ENCODE measurements at regions not wholly inside any gene's neighbourhood (a gene's known extent, or its start where the extent isn't known, plus 50 kb on each side); places are given as distances from the start of the nearest gene placed in this dataset.

DNA sequence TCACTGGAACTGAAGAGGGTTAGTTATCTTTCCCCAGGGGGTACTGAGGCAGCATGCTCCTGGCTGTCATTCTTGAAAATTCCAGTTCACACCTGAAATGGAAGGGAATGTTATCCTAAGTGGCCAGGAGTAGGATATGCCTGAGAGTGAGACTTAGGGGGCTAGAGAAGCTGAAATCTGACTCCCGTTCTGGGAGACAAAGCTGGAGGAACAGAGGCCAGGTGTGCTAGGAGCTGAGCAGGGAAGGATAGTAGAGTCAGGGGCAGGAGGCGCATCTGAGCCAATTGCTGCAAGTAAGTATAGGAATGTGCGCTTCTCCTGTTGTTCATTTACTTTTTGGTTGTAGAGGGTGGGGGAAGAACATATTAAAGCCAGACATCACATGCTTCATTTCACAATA, 58.1 kb upstream of the KIAA1217 start:
- Histone ChIP-seq H3K27me3 (ENCODE audit: control insufficient read depth, insufficient read depth, low read length) (no peaks in the 10 kb centered on the region), H3K4me3 (ENCODE audit: low read depth, low read length) (no peak overlapping the region), H3K27ac (ENCODE audit: low read depth, low read length) (no peak overlapping the region), H3K9me3 (ENCODE audit: control insufficient read depth, insufficient read depth, low read length) (no peaks in the 10 kb centered on the region)
- DNase-seq (ENCODE audit: low read depth, low spot score), result no peak
- ChIA-PET POLR2A (no interaction called here), CTCF (interaction anchor here (1.5 kb wide), 1 partner anchor 46 kb away, joined by 4 read pairs; no protein-coding TSS in a partner anchor)
- TF ChIP-seq, protein P1, sequence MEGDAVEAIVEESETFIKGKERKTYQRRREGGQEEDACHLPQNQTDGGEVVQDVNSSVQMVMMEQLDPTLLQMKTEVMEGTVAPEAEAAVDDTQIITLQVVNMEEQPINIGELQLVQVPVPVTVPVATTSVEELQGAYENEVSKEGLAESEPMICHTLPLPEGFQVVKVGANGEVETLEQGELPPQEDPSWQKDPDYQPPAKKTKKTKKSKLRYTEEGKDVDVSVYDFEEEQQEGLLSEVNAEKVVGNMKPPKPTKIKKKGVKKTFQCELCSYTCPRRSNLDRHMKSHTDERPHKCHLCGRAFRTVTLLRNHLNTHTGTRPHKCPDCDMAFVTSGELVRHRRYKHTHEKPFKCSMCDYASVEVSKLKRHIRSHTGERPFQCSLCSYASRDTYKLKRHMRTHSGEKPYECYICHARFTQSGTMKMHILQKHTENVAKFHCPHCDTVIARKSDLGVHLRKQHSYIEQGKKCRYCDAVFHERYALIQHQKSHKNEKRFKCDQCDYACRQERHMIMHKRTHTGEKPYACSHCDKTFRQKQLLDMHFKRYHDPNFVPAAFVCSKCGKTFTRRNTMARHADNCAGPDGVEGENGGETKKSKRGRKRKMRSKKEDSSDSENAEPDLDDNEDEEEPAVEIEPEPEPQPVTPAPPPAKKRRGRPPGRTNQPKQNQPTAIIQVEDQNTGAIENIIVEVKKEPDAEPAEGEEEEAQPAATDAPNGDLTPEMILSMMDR (IDR thresholded peaks at IDR 0.05; ENCODE audit: low read depth, low read length), result no peak

DNA sequence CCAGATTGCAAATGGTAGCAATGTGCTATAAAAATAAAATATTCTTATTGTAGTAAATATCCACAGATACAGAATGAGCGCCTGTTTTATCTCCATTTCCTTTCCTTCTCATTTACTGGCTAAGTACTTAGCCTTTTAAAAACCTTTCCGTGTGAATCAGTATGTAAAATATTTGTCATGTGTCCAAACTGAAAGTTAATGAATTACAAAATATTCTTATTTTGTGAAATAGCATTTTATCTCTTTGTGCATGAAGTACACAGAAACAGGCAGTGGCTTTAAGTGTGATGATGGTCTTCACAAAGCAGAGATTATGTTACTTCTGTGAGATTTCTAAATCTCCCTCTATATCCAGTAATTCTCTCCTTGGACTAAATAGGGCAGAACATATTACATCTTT, 56.7 kb upstream of the KIAA1217 start:
- TF ChIP-seq, protein P1 (IDR thresholded peaks at IDR 0.05; ENCODE audit: low read depth, low read length), result no peak
- Histone ChIP-seq H3K9me3 (ENCODE audit: control insufficient read depth, insufficient read depth, low read length) (no peaks in the 10 kb centered on the region), H3K4me3 (ENCODE audit: low read depth, low read length) (no peak overlapping the region), H3K27ac (ENCODE audit: low read depth, low read length) (no peak overlapping the region), H3K27me3 (ENCODE audit: control insufficient read depth, insufficient read depth, low read length) (no peaks in the 10 kb centered on the region)
- no peak for DNase-seq (ENCODE audit: low read depth, low spot score)
- ChIA-PET POLR2A (no interaction called here), CTCF (interaction anchor here (1.5 kb wide), 1 partner anchor 44 kb away, joined by 4 read pairs; no protein-coding TSS in a partner anchor)

DNA sequence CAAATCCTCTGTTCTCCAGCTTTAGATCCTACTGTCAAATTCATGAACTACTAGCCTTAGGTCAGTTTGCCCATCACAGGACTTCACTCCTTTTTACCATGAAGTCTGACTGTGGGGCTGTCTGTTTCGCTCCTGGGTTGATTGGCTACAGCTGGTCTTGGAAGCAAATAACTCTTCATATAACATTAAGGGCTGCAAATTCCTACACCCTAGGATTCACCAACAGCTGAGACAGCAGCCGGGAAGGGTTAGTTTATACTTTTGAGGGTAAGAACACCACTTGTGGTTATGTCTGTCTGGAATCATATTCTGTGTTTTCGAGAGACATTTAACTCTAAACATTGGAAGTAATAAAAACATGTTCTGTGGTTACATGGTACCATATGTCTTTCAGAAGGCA, 55.9 kb upstream of the KIAA1217 start:
- ChIA-PET CTCF (no interaction called here), POLR2A (interaction anchor here (0.9 kb wide), 1 partner anchor 351 kb away, joined by 3 read pairs; no protein-coding TSS in a partner anchor)
- H3K4me3 ChIP-seq (ENCODE audit: low read depth, low read length), result no peak overlapping the region
- H3K9me3 ChIP-seq (ENCODE audit: control insufficient read depth, insufficient read depth, low read length), result no peaks in the 10 kb centered on the region
- DNase-seq (ENCODE audit: low read depth, low spot score), result no peak
- TF ChIP-seq, protein P1 (IDR thresholded peaks at IDR 0.05; ENCODE audit: low read depth, low read length), result no peak
- no peaks in the 10 kb centered on the region for H3K27me3 ChIP-seq (ENCODE audit: control insufficient read depth, insufficient read depth, low read length)
- H3K27ac ChIP-seq (ENCODE audit: low read depth, low read length), result no peak overlapping the region

DNA sequence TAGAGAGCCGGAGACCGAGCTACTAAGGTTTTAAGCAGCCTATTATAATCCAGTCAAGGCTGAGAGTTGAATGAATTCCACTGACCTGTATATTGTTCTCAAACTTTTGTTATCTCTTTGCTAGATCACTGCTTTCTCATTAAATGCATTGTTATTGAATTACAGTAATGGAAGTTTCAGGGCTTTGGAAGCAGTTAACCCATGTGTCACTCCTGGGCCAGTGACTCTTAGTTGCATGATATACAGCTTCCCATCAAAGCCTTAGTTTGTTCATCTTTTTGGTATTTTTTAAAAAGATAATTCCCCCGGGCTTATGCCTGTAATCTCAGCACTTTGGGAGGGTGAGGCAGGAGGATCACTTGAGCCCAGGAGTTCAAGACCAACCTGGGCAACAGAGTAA, 55.4 kb upstream of the KIAA1217 start:
- no peaks in the 10 kb centered on the region for H3K9me3 ChIP-seq (ENCODE audit: control insufficient read depth, insufficient read depth, low read length)
- CTCF ChIA-PET, result no interaction called here
- TF ChIP-seq, protein P1 (IDR thresholded peaks at IDR 0.05; ENCODE audit: low read depth, low read length), result no peak
- H3K27me3 ChIP-seq (ENCODE audit: control insufficient read depth, insufficient read depth, low read length), result no peaks in the 10 kb centered on the region
- no peak overlapping the region for H3K4me3 ChIP-seq (ENCODE audit: low read depth, low read length)
- POLR2A ChIA-PET, result interaction anchor here (0.9 kb wide), 1 partner anchor 350 kb away, joined by 3 read pairs; no protein-coding TSS in a partner anchor
- H3K27ac ChIP-seq (ENCODE audit: low read depth, low read length), result no peak overlapping the region
- no peak for DNase-seq (ENCODE audit: low read depth, low spot score)

DNA sequence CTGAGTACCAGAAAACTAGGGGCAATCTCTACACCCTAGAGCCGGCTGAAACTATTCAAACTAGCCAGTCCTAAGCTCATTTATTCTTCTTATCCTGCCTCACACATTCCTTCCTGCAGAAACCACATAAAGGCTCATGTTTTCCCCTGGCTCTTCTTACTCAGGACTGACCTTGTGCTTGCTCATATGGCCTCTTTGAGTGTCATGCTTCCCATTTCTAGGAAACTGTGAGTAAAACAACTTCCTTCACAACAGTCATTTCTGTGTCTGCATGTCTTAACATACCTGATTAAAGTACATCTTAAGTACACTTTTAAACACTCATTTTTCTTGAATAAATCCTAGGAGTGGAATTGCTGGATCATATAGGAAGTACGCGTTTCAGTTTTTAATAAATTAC, 52.3 kb upstream of the KIAA1217 start:
- POLR2A ChIA-PET, result no interaction called here

More for the DNA sequence above, 52.3 kb upstream of the KIAA1217 start:
- H3K27me3 ChIP-seq (ENCODE audit: control insufficient read depth, insufficient read depth, low read length), result no peaks in the 10 kb centered on the region
- no peak overlapping the region for H3K27ac ChIP-seq (ENCODE audit: low read depth, low read length)
- CTCF ChIA-PET, result no interaction called here
- no peaks in the 10 kb centered on the region for H3K9me3 ChIP-seq (ENCODE audit: control insufficient read depth, insufficient read depth, low read length)
- TF ChIP-seq, protein P1 (IDR thresholded peaks at IDR 0.05; ENCODE audit: low read depth, low read length), result no peak
- H3K4me3 ChIP-seq (ENCODE audit: low read depth, low read length), result no peak overlapping the region
- DNase-seq (ENCODE audit: low read depth, low spot score), result no peak
